ENCODE measurements at regions not wholly inside any gene's neighbourhood (a gene's known extent, or its start where the extent isn't known, plus 50 kb on each side); places are given as distances from the start of the nearest gene placed in this dataset.

DNA sequence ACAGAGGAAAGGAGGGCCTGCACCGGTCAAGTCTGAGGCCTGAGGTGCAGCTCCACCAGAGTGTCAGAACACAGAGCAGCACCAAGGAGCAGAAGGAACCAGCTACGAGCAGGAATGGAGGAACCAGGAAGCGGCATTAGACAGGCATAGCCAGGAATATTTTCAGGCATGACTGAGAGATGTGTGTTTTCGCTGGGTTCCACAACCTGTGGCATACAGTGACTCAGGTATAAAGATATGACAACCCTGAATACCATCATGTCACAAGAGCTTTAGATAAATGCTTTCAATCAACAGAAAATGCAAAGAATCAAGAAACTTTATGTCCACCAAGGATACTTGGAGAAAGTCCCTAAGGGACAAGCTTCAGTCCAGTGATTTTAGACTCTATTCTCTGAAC, 189.3 kb upstream of the NRIP1 start:
- TF ChIP-seq, protein P1, sequence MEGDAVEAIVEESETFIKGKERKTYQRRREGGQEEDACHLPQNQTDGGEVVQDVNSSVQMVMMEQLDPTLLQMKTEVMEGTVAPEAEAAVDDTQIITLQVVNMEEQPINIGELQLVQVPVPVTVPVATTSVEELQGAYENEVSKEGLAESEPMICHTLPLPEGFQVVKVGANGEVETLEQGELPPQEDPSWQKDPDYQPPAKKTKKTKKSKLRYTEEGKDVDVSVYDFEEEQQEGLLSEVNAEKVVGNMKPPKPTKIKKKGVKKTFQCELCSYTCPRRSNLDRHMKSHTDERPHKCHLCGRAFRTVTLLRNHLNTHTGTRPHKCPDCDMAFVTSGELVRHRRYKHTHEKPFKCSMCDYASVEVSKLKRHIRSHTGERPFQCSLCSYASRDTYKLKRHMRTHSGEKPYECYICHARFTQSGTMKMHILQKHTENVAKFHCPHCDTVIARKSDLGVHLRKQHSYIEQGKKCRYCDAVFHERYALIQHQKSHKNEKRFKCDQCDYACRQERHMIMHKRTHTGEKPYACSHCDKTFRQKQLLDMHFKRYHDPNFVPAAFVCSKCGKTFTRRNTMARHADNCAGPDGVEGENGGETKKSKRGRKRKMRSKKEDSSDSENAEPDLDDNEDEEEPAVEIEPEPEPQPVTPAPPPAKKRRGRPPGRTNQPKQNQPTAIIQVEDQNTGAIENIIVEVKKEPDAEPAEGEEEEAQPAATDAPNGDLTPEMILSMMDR (conservative IDR thresholded peaks at IDR 0.05; ENCODE audit: low read length), result no peak
- TF ChIP-seq EZH2phosphoT487 (IDR thresholded peaks at IDR 0.05; ENCODE audit: borderline replicate concordance, low read depth, low read length), result no peak

All from OCI-LY7 (cell line).